ENCODE measurements at regions not wholly inside any gene's neighbourhood (a gene's known extent, or its start where the extent isn't known, plus 50 kb on each side); places are given as distances from the start of the nearest gene placed in this dataset.

DNA sequence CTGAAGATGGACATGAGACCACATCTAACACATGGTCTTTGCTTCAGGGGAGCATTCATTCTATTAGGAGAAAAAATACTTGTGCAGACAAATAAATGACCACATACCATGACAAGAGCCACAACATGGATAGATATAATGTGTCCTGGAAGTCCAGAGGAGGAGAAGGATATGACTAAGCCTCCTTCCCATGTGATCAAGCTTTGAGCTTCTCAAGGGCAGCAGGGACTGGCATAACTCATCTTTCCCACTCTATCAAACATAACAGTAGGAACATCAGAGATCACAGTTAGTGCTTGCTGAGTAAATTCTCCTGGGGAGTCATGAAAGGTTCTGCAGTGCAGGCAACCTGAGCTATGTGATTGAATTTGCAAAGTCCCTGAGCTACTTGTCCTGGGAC, 86.0 kb upstream of the LPP start:
- TF ChIP-seq, protein P1, sequence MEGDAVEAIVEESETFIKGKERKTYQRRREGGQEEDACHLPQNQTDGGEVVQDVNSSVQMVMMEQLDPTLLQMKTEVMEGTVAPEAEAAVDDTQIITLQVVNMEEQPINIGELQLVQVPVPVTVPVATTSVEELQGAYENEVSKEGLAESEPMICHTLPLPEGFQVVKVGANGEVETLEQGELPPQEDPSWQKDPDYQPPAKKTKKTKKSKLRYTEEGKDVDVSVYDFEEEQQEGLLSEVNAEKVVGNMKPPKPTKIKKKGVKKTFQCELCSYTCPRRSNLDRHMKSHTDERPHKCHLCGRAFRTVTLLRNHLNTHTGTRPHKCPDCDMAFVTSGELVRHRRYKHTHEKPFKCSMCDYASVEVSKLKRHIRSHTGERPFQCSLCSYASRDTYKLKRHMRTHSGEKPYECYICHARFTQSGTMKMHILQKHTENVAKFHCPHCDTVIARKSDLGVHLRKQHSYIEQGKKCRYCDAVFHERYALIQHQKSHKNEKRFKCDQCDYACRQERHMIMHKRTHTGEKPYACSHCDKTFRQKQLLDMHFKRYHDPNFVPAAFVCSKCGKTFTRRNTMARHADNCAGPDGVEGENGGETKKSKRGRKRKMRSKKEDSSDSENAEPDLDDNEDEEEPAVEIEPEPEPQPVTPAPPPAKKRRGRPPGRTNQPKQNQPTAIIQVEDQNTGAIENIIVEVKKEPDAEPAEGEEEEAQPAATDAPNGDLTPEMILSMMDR (IDR thresholded peaks at IDR 0.05): no peak
- TF ChIP-seq EZH2 (IDR thresholded peaks at IDR 0.05; ENCODE audit: borderline replicate concordance, insufficient read depth, low read depth, low read length, poor library complexity, severe bottlenecking): no peak

Measured in B cell (primary cell).